ENCODE measurements at regions not wholly inside any gene's neighbourhood (a gene's known extent, or its start where the extent isn't known, plus 50 kb on each side); places are given as distances from the start of the nearest gene placed in this dataset.

- Histone ChIP-seq H3F3A (ENCODE audit: insufficient read depth, low read depth) (no peaks in the 10 kb centered on the region), H2AFZ (no peak overlapping the region), H3K4me3 (no peak overlapping the region), H3K4me1 (replicated peaks; ENCODE audit: insufficient read depth) (no peaks in the 10 kb centered on the region), H3K36me3 (ENCODE audit: low read depth) (no peaks in the 10 kb centered on the region), H3K9me2 (ENCODE audit: insufficient read depth) (no peaks in the 10 kb centered on the region), H3K9me3 (ENCODE audit: insufficient read depth, low read depth) (no peaks in the 10 kb centered on the region), H3K4me2 (no peak overlapping the region), H3K79me2 (ENCODE audit: low read depth) (no peaks in the 10 kb centered on the region), H3K27ac (no peak overlapping the region), H3K27me3 (ENCODE audit: insufficient read depth, low read depth) (no peaks in the 10 kb centered on the region), H4K20me1 (ENCODE audit: insufficient read depth) (no peaks in the 10 kb centered on the region)
- no TSS peak for BruUV-seq (replicated peaks)
- CTCF ChIA-PET: no interaction called here
- no peak for TF ChIP-seq EZH2 (IDR thresholded peaks at IDR 0.05; ENCODE audit: low read depth)
- TF ChIP-seq CTCF (conservative IDR thresholded peaks at IDR 0.05): no peak
- intact Hi-C loops (cut with micrococcal nuclease; ENCODE audit: unreplicated experiment): no loop called here
- DNase-seq: no peak
- POLR2A ChIA-PET (ENCODE audit: unreplicated experiment): no interaction called here
Observed at GRCh38 chr9:91483835-91484234, 60.2 kb upstream of the NFIL3 start.

DNA sequence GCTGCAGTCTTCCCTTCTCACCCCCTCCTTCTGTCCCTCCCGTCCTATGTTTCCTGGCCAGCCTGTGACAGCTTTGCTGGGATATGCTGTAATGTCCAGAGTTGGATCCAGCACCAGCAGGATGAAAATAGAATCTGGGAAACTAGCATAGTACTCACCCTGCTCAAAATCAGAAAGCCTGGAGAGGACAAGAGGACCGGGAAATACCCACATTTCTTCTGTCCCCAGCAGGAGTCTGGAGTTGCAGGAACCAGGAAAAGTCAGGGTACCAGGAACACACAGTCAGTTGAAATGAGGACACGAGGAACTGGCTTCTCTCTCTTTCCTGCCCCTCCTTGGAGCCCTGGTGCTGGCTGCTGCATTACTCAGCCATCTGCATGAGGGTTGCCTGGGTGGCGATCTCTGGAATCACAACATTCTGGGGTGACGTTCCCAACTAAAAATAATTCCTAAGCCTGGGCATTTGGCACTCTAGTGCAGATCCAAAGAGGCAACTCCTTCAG is 59.6 kb upstream of the NFIL3 start:
- Histone ChIP-seq H3K27ac (no peak overlapping the region), H3K9me3 (ENCODE audit: insufficient read depth, low read depth) (no peaks in the 10 kb centered on the region), H3K79me2 (ENCODE audit: low read depth) (no peaks in the 10 kb centered on the region), H3K27me3 (ENCODE audit: insufficient read depth, low read depth) (no peaks in the 10 kb centered on the region), H3K4me3 (no peak overlapping the region), H3K4me2 (no peak overlapping the region), H4K20me1 (ENCODE audit: insufficient read depth) (no peaks in the 10 kb centered on the region), H3F3A (ENCODE audit: insufficient read depth, low read depth) (no peaks in the 10 kb centered on the region), H3K9me2 (ENCODE audit: insufficient read depth) (no peaks in the 10 kb centered on the region), H3K4me1 (replicated peaks; ENCODE audit: insufficient read depth) (no peaks in the 10 kb centered on the region), H2AFZ (no peak overlapping the region), H3K36me3 (ENCODE audit: low read depth) (no peaks in the 10 kb centered on the region)
- DNase-seq: no peak
- TF ChIP-seq CTCF (conservative IDR thresholded peaks at IDR 0.05) (no peak), EZH2 (IDR thresholded peaks at IDR 0.05; ENCODE audit: low read depth) (no peak)
- POLR2A ChIA-PET (ENCODE audit: unreplicated experiment): no interaction called here
- intact Hi-C loops (cut with micrococcal nuclease; ENCODE audit: unreplicated experiment): no loop called here
- CTCF ChIA-PET: no interaction called here
- BruUV-seq (replicated peaks): no TSS peak

DNA sequence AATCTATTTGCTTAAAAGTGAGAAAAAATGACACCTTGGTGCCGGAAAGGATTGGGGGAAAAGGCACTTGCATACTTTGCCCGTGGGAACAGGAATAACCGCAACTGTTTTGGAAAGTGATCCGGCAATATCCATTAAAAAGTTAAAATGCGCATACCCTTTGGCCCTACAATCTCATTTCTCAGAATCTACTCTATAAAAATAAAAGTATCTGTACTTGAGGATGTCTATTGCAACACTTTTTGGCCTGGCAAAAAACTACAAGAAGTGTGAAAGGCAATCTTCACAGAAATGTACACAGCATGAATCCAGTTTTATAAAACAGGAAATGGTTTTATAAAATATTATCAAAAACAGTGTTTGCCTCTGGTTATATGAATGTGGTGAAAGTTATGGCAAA is 58.3 kb upstream of the NFIL3 start:
- Histone ChIP-seq H3K9me2 (ENCODE audit: insufficient read depth) (no peaks in the 10 kb centered on the region), H3K27me3 (ENCODE audit: insufficient read depth, low read depth) (no peaks in the 10 kb centered on the region), H3K9me3 (ENCODE audit: insufficient read depth, low read depth) (no peaks in the 10 kb centered on the region), H3K4me3 (no peak overlapping the region), H3K79me2 (ENCODE audit: low read depth) (no peaks in the 10 kb centered on the region), H3K36me3 (ENCODE audit: low read depth) (no peaks in the 10 kb centered on the region), H3K4me1 (replicated peaks; ENCODE audit: insufficient read depth) (no peaks in the 10 kb centered on the region), H3K27ac (no peak overlapping the region), H2AFZ (no peak overlapping the region), H3K4me2 (no peak overlapping the region), H4K20me1 (ENCODE audit: insufficient read depth) (no peaks in the 10 kb centered on the region), H3F3A (ENCODE audit: insufficient read depth, low read depth) (no peaks in the 10 kb centered on the region)
- no peak for TF ChIP-seq CTCF (conservative IDR thresholded peaks at IDR 0.05)
- no peak for TF ChIP-seq EZH2 (IDR thresholded peaks at IDR 0.05; ENCODE audit: low read depth)
- intact Hi-C loops (cut with micrococcal nuclease; ENCODE audit: unreplicated experiment): no loop called here
- ChIA-PET POLR2A (ENCODE audit: unreplicated experiment) (no interaction called here), CTCF (no interaction called here)
- DNase-seq: no peak
- no TSS peak for BruUV-seq (replicated peaks)

All from PC-9 (cell line).